Gastroesophageal sphincter (tissue), 4 donors: ENCODE measurements at regions not wholly inside any gene's neighbourhood (a gene's known extent, or its start where the extent isn't known, plus 50 kb on each side); places are given as distances from the start of the nearest gene placed in this dataset.

Experiments used
- ATAC-seq: fragments of 150-250 bp; one replicate; pipeline ENCODE4 v1.9.1; 2016; ENCODE audit warnings: mild to moderate bottlenecking, moderate library complexity
- H3K27ac ChIP-seq, 4 donors: fragments of 200-600 bp; sonication (generic) in 3 of 4; 1 replicate in 3 of 4; 2 replicates in 1 of 4; pipeline ENCODE4 v1.5.1; 2016 to 2019
- H3K27me3 ChIP-seq: fragments of 200-600 bp; sonication (generic); one replicate; pipeline ENCODE4 v1.5.1; 2019
- H3K36me3 ChIP-seq, 2 donors: fragments of 200-600 bp; sonication (generic); one replicate each; pipeline ENCODE4 v1.5.1; 2019; ENCODE audit warnings: control low read depth in 1 of 2
- H3K4me1 ChIP-seq, 3 donors: fragments of 200-600 bp; sonication (generic); 1 replicate in 2 of 3; 2 replicates in 1 of 3; pipeline ENCODE4 v1.5.1; 2016 to 2019; ENCODE audit warnings: control low read depth in 2 of 3
- H3K4me3 ChIP-seq, 2 donors: fragments of 200-600 bp; sonication (generic); one replicate each; pipeline ENCODE4 v1.5.1; 2019; ENCODE audit warnings: mild to moderate bottlenecking in 1 of 2, moderate library complexity in 1 of 2
- H3K9me3 ChIP-seq, 3 donors: fragments of 200-600 bp; sonication (generic); one replicate each; pipeline ENCODE4 v1.5.1; 2017 to 2019; ENCODE audit warnings: control low read depth in 2 of 3
- EP300 ChIP-seq: sonication (generic); formaldehyde crosslinking; IDR thresholded peaks from one replicate; pipeline ENCODE4 v1.6.1; 2017; ENCODE audit warnings: antibody characterized with exemption, mild to moderate bottlenecking
- POLR2A ChIP-seq, 2 donors: fragments of 450-650 bp; IDR thresholded peaks; one replicate each; pipeline ENCODE4 v1.6.1; 2017; ENCODE audit warnings: antibody characterized with exemption in 2 of 2, mild to moderate bottlenecking in 2 of 2, moderate library complexity in 1 of 2
- POLR2AphosphoS5 ChIP-seq: sonication (generic); formaldehyde crosslinking; IDR thresholded peaks from one replicate; pipeline ENCODE4 v1.6.1; 2017; ENCODE audit warnings: antibody characterized with exemption
- WGBS, 2 donors: methylation state at CpG; one replicate each; pipeline ENCODE4 v1.1.5; 2018; ENCODE audit warnings: low coverage in 1 of 2; 5-methylcytosine and 5-hydroxymethylcytosine counted together
- TF ChIP-seq, protein P1 (sequence below), 4 experiments: fragments of 200-600 bp in 2 of 4; fragments of 450-650 bp in 2 of 4; sonication (generic) in 1 of 4; IDR thresholded peaks; one replicate each; pipeline ENCODE4 v1.5.1; 2017 to 2019; ENCODE audit warnings: antibody characterized with exemption in 4 of 4, mild to moderate bottlenecking in 2 of 4, moderate library complexity in 2 of 4

DNA sequence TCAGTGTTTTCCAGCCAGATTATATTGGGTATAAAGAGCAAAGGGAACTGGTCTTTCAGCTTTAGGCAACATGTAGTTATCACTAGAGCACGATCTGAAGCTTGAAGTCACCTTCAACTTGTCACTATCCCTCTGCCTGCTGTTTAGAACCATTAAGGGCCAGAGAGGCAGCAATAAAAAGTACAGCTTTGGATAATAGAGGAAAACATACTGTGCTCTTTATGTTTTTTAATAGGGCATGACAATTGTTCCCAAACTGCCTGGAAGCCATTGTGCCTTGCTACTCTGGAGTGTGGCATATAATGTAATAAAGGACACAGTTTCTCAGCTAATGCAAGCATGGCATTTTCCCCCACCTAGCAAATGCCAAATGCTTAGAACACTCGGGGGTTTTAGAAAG is 1912.0 kb upstream of the RAG2 start:
- Histone ChIP-seq H3K27ac (no peak overlapping the region), H3K4me1 (no peaks in the 10 kb centered on the region), H3K36me3 (no peaks in the 10 kb centered on the region), H3K27me3 (no peaks in the 10 kb centered on the region), H3K4me3 (no peak overlapping the region), H3K9me3 (no peaks in the 10 kb centered on the region)
- TF ChIP-seq, protein P1, sequence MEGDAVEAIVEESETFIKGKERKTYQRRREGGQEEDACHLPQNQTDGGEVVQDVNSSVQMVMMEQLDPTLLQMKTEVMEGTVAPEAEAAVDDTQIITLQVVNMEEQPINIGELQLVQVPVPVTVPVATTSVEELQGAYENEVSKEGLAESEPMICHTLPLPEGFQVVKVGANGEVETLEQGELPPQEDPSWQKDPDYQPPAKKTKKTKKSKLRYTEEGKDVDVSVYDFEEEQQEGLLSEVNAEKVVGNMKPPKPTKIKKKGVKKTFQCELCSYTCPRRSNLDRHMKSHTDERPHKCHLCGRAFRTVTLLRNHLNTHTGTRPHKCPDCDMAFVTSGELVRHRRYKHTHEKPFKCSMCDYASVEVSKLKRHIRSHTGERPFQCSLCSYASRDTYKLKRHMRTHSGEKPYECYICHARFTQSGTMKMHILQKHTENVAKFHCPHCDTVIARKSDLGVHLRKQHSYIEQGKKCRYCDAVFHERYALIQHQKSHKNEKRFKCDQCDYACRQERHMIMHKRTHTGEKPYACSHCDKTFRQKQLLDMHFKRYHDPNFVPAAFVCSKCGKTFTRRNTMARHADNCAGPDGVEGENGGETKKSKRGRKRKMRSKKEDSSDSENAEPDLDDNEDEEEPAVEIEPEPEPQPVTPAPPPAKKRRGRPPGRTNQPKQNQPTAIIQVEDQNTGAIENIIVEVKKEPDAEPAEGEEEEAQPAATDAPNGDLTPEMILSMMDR (IDR thresholded peaks at IDR 0.05) = no peak
- no peak for TF ChIP-seq POLR2A (IDR thresholded peaks at IDR 0.05)
- no peak for TF ChIP-seq POLR2AphosphoS5
- no peak for TF ChIP-seq EP300
- WGBS, 2 donors = 47 to 62% methylated on average over 2 of the region's 2 CpGs
- no peak for ATAC-seq

DNA sequence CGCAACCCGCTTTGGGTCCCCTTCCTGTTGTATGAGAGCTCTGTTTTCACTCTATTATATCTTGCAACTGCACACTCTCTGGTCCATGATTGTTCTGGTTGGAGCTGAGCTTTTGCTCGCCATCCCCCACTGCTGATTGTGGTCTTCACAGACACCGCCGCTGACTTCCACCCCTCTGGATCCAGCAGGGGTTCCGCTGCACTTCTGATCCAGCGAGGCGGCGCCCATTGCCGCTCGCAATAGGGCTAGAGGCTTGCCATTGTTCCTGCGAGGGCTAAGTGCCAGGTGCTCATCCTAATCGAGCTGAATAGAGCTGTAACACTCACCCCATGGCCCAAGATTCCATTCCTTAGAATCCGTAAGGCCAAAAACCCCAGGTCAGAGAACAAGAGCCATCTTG is 1905.8 kb upstream of the RAG2 start:
- Histone ChIP-seq H3K4me3 (no peak overlapping the region), H3K9me3 (no peaks in the 10 kb centered on the region), H3K4me1 (no peaks in the 10 kb centered on the region), H3K27me3 (no peaks in the 10 kb centered on the region), H3K36me3 (no peaks in the 10 kb centered on the region), H3K27ac (no peak overlapping the region)
- TF ChIP-seq, protein P1 (IDR thresholded peaks at IDR 0.05) = no peak
- TF ChIP-seq POLR2A (IDR thresholded peaks at IDR 0.05) (no peak), EP300 (no peak), POLR2AphosphoS5 (no peak)
- no peak for ATAC-seq
- WGBS, 2 donors = 100% methylated on average over 2 of the region's 14 CpGs; no CpG with 5 or more reads in 1 of the 2 donors

DNA sequence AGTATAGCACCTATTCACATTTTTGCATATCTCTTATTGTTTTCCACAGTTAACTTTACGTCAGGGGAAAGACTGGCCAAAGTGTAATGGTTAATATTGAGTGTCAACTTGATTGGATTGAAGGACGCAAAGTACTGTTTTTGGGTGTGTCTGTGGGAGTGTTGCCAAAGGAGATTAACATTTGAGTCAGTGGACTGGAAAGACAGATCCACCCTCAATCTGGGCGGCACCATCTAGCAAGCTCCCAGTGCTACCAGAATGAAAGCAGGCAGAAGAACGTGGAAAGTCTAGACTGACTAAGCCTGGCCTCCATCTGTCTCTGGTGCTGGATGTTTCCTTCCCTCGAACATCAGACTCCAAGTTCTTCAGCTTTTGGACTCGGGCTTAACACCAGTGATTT is 1900.7 kb upstream of the RAG2 start:
- no peaks in the 10 kb centered on the region for H3K36me3 ChIP-seq
- no peaks in the 10 kb centered on the region for H3K4me1 ChIP-seq
- WGBS, 2 donors = 79 to 81% methylated on average over 6 of the region's 6 CpGs
- TF ChIP-seq POLR2A (IDR thresholded peaks at IDR 0.05) (no peak), EP300 (no peak), POLR2AphosphoS5 (no peak)
- TF ChIP-seq, protein P1 (IDR thresholded peaks at IDR 0.05) = no peak
- no peaks in the 10 kb centered on the region for H3K9me3 ChIP-seq
- no peaks in the 10 kb centered on the region for H3K27me3 ChIP-seq
- no peak overlapping the region for H3K27ac ChIP-seq
- ATAC-seq = no peak
- H3K4me3 ChIP-seq = no peak overlapping the region

DNA sequence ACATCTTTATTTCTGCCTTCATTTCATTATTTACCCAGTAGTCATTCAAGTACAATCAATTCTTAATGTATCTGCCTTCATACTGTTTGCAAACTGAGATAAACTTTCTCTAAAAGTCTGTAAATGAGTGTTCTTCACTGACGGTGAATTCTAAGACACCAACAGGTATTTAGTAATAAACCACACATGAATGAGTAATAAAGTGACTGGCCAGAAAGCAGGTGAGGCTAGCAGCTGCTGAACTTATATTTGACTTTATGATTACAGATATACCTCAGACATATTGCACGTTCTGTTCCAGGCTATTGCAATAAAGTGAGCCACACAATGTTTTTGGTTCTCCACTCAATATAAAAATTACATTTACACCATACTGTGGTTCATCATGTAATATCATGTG is 1894.0 kb upstream of the RAG2 start:
- TF ChIP-seq, protein P1 (IDR thresholded peaks at IDR 0.05) = no peak
- TF ChIP-seq POLR2A (IDR thresholded peaks at IDR 0.05) (no peak), EP300 (no peak), POLR2AphosphoS5 (no peak)
- no peak overlapping the region for H3K4me3 ChIP-seq
- WGBS, 2 donors = 76 to 77% methylated on average over 2 of the region's 2 CpGs
- H3K4me1 ChIP-seq = no peaks in the 10 kb centered on the region
- H3K36me3 ChIP-seq = no peaks in the 10 kb centered on the region
- H3K27me3 ChIP-seq = no peaks in the 10 kb centered on the region
- no peaks in the 10 kb centered on the region for H3K9me3 ChIP-seq
- ATAC-seq = no peak
- no peak overlapping the region for H3K27ac ChIP-seq

DNA sequence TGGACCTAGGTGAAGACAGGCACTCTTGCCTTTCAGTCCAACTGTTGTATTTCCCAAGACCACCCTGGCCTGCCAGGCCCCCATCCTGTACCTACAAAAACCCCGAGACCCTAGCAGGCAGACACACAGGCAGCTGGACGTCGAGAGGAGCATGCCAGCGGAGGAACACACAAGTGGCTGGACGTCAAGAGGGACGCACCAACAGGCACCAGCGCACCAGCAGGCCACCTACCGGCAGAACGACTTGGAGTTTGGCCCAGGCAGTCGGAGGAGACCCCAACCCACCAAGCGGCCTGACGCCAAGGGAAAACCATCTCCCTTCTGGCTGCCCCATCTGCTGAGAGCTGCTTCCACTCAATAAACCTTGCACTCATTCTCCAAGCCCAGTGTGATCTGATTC is 1883.4 kb upstream of the RAG2 start:
- WGBS, 2 donors = 92 to 100% methylated on average over 1 to 5 of the region's 12 CpGs
- H3K4me3 ChIP-seq = no peak overlapping the region

More for the DNA sequence above, 1883.4 kb upstream of the RAG2 start:
- H3K27ac ChIP-seq = no peak overlapping the region
- no peaks in the 10 kb centered on the region for H3K36me3 ChIP-seq
- H3K9me3 ChIP-seq = no peaks in the 10 kb centered on the region
- H3K27me3 ChIP-seq = no peaks in the 10 kb centered on the region
- ATAC-seq = no peak
- H3K4me1 ChIP-seq = no peaks in the 10 kb centered on the region
- no peak for TF ChIP-seq EP300
- TF ChIP-seq, protein P1 (IDR thresholded peaks at IDR 0.05) = no peak
- no peak for TF ChIP-seq POLR2AphosphoS5
- no peak for TF ChIP-seq POLR2A (IDR thresholded peaks at IDR 0.05)
